T-helper 17 cell (primary cell): ENCODE measurements at regions not wholly inside any gene's neighbourhood (a gene's known extent, or its start where the extent isn't known, plus 50 kb on each side); places are given as distances from the start of the nearest gene placed in this dataset.

ENCODE experiments used
- ATAC-seq: fragments of 150-1000 bp; cut with Tn5 transposase; 2 replicates; pipeline ENCODE4 v1.10.0; 2021; ENCODE audit warnings: mild to moderate bottlenecking, moderate library complexity
- DNase-seq, 3 donors: peaks; one replicate each; pipeline versions ENCODE4 v3.0.0 to v3.0.0-alpha.2; 2020 to 2021
- H3K9me3 ChIP-seq: one replicate; pipeline ENCODE4 v1.7.0; 2013; ENCODE audit warnings: low read length, mild to moderate bottlenecking; ENCODE audit not compliant: control insufficient read depth, poor library complexity, severe bottlenecking
- H3K27ac Mint-ChIP-seq: one replicate; pipeline ENCODE4 v1.8.0; 2022; ENCODE audit warnings: mild to moderate bottlenecking, moderate library complexity, mixed read lengths
- H3K27me3 Mint-ChIP-seq: one replicate; pipeline ENCODE4 v1.8.0; 2022; ENCODE audit warnings: mixed read lengths
- H3K36me3 Mint-ChIP-seq: one replicate; pipeline ENCODE4 v1.8.0; 2022; ENCODE audit warnings: low read depth, mixed read lengths
- H3K4me1 Mint-ChIP-seq: one replicate; pipeline ENCODE4 v1.8.0; 2022; ENCODE audit warnings: mild to moderate bottlenecking, mixed read lengths
- H3K4me3 Mint-ChIP-seq: one replicate; pipeline ENCODE4 v1.8.0; 2022; ENCODE audit warnings: mild to moderate bottlenecking, moderate library complexity, mixed read lengths

- no peak overlapping the region for H3K27ac Mint-ChIP-seq
- no peak for ATAC-seq
Measured at GRCh38 chr10:109126016-109126415, 797.3 kb downstream of the XPNPEP1 start.

GRCh38 chr10:109115179-109115578, 808.1 kb downstream of the XPNPEP1 start:
- no peaks in the 10 kb centered on the region for H3K36me3 Mint-ChIP-seq
- no peak overlapping the region for H3K4me3 Mint-ChIP-seq
- no peak for ATAC-seq
- no peaks in the 10 kb centered on the region for H3K27me3 Mint-ChIP-seq
- no peak for DNase-seq
- H3K27ac Mint-ChIP-seq: no peak overlapping the region
- H3K4me1 Mint-ChIP-seq: no peaks in the 10 kb centered on the region
- H3K9me3 ChIP-seq: no peaks in the 10 kb centered on the region

More at GRCh38 chr10:109126016-109126415, 797.3 kb downstream of the XPNPEP1 start:
- H3K9me3 ChIP-seq: peaks cover 4% of the 10 kb centered on the region
- no peak for DNase-seq
- Mint-ChIP-seq H3K4me3 (no peak overlapping the region), H3K36me3 (no peaks in the 10 kb centered on the region), H3K27me3 (no peaks in the 10 kb centered on the region), H3K4me1 (no peaks in the 10 kb centered on the region)

GRCh38 chr10:109114579-109114978, 808.7 kb downstream of the XPNPEP1 start:
- no peaks in the 10 kb centered on the region for H3K36me3 Mint-ChIP-seq
- H3K9me3 ChIP-seq: no peaks in the 10 kb centered on the region
- H3K4me3 Mint-ChIP-seq: no peak overlapping the region
- ATAC-seq: no peak
- no peak overlapping the region for H3K27ac Mint-ChIP-seq
- no peaks in the 10 kb centered on the region for H3K4me1 Mint-ChIP-seq
- H3K27me3 Mint-ChIP-seq: no peaks in the 10 kb centered on the region
- no peak for DNase-seq

GRCh38 chr10:109106604-109107003, 816.7 kb downstream of the XPNPEP1 start:
- no peaks in the 10 kb centered on the region for H3K4me1 Mint-ChIP-seq
- no peaks in the 10 kb centered on the region for H3K27me3 Mint-ChIP-seq
- no peak for DNase-seq
- no peak overlapping the region for H3K27ac Mint-ChIP-seq
- no peak overlapping the region for H3K4me3 Mint-ChIP-seq
- no peak for ATAC-seq
- no peaks in the 10 kb centered on the region for H3K36me3 Mint-ChIP-seq
- H3K9me3 ChIP-seq: no peaks in the 10 kb centered on the region

GRCh38 chr10:109105725-109106124, 817.6 kb downstream of the XPNPEP1 start:
- no peak overlapping the region for H3K4me3 Mint-ChIP-seq
- H3K27ac Mint-ChIP-seq: no peak overlapping the region
- DNase-seq: no peak
- H3K4me1 Mint-ChIP-seq: no peaks in the 10 kb centered on the region
- no peaks in the 10 kb centered on the region for H3K27me3 Mint-ChIP-seq
- no peaks in the 10 kb centered on the region for H3K9me3 ChIP-seq
- H3K36me3 Mint-ChIP-seq: no peaks in the 10 kb centered on the region
- no peak for ATAC-seq

GRCh38 chr10:109104806-109105205, 818.5 kb downstream of the XPNPEP1 start:
- H3K36me3 Mint-ChIP-seq: no peaks in the 10 kb centered on the region
- H3K27ac Mint-ChIP-seq: no peak overlapping the region
- no peak for DNase-seq
- no peaks in the 10 kb centered on the region for H3K9me3 ChIP-seq
- no peaks in the 10 kb centered on the region for H3K4me1 Mint-ChIP-seq
- no peak for ATAC-seq
- H3K27me3 Mint-ChIP-seq: no peaks in the 10 kb centered on the region
- H3K4me3 Mint-ChIP-seq: no peak overlapping the region

- ATAC-seq (no peak), DNase-seq (no peak)
- Mint-ChIP-seq H3K4me3 (no peak overlapping the region), H3K36me3 (no peaks in the 10 kb centered on the region), H3K4me1 (no peaks in the 10 kb centered on the region), H3K27me3 (no peaks in the 10 kb centered on the region), H3K27ac (no peak overlapping the region)
- H3K9me3 ChIP-seq: no peaks in the 10 kb centered on the region
Measured at GRCh38 chr10:109103278-109103677, 820.0 kb downstream of the XPNPEP1 start.

- no peak overlapping the region for H3K4me3 Mint-ChIP-seq
- ATAC-seq: no peak
- no peaks in the 10 kb centered on the region for H3K9me3 ChIP-seq
- H3K27ac Mint-ChIP-seq: no peak overlapping the region
- no peaks in the 10 kb centered on the region for H3K27me3 Mint-ChIP-seq
- DNase-seq: no peak
- no peaks in the 10 kb centered on the region for H3K36me3 Mint-ChIP-seq
- no peaks in the 10 kb centered on the region for H3K4me1 Mint-ChIP-seq
Measured at GRCh38 chr10:109089779-109090178, 833.5 kb downstream of the XPNPEP1 start.

- Mint-ChIP-seq H3K36me3 (no peaks in the 10 kb centered on the region), H3K4me3 (no peak overlapping the region), H3K4me1 (no peaks in the 10 kb centered on the region), H3K27me3 (no peaks in the 10 kb centered on the region), H3K27ac (no peak overlapping the region)
- no peak for ATAC-seq
- H3K9me3 ChIP-seq: no peaks in the 10 kb centered on the region
- DNase-seq: no peak
Measured at GRCh38 chr10:109071539-109071938, 851.8 kb downstream of the XPNPEP1 start.

GRCh38 chr10:109070492-109070891, 852.8 kb downstream of the XPNPEP1 start:
- no peaks in the 10 kb centered on the region for H3K9me3 ChIP-seq
- no peak overlapping the region for H3K4me3 Mint-ChIP-seq
- no peak overlapping the region for H3K27ac Mint-ChIP-seq
- H3K4me1 Mint-ChIP-seq: no peaks in the 10 kb centered on the region
- H3K36me3 Mint-ChIP-seq: no peaks in the 10 kb centered on the region
- DNase-seq (no peak), ATAC-seq (no peak)
- no peaks in the 10 kb centered on the region for H3K27me3 Mint-ChIP-seq

GRCh38 chr10:109067031-109067430, 856.3 kb downstream of the XPNPEP1 start:
- Mint-ChIP-seq H3K4me3 (no peak overlapping the region), H3K4me1 (no peaks in the 10 kb centered on the region), H3K27me3 (no peaks in the 10 kb centered on the region), H3K36me3 (no peaks in the 10 kb centered on the region), H3K27ac (no peak overlapping the region)
- DNase-seq (no peak), ATAC-seq (no peak)
- no peaks in the 10 kb centered on the region for H3K9me3 ChIP-seq

GRCh38 chr10:109065821-109066220, 857.5 kb downstream of the XPNPEP1 start:
- H3K27ac Mint-ChIP-seq: no peak overlapping the region
- H3K36me3 Mint-ChIP-seq: no peaks in the 10 kb centered on the region
- no peak overlapping the region for H3K4me3 Mint-ChIP-seq
- no peaks in the 10 kb centered on the region for H3K9me3 ChIP-seq
- no peaks in the 10 kb centered on the region for H3K4me1 Mint-ChIP-seq
- ATAC-seq: no peak
- no peak for DNase-seq
- H3K27me3 Mint-ChIP-seq: no peaks in the 10 kb centered on the region

- no peaks in the 10 kb centered on the region for H3K4me1 Mint-ChIP-seq
- H3K27ac Mint-ChIP-seq: no peak overlapping the region
- no peaks in the 10 kb centered on the region for H3K27me3 Mint-ChIP-seq
- DNase-seq (no peak), ATAC-seq (no peak)
- no peaks in the 10 kb centered on the region for H3K36me3 Mint-ChIP-seq
- no peak overlapping the region for H3K4me3 Mint-ChIP-seq
- H3K9me3 ChIP-seq: no peaks in the 10 kb centered on the region
Measured at GRCh38 chr10:109062371-109062770, 860.9 kb downstream of the XPNPEP1 start.

GRCh38 chr10:109055243-109055642, 868.1 kb downstream of the XPNPEP1 start:
- H3K4me1 Mint-ChIP-seq: no peaks in the 10 kb centered on the region
- H3K4me3 Mint-ChIP-seq: no peak overlapping the region
- DNase-seq: no peak
- no peaks in the 10 kb centered on the region for H3K36me3 Mint-ChIP-seq
- no peak overlapping the region for H3K27ac Mint-ChIP-seq
- no peaks in the 10 kb centered on the region for H3K9me3 ChIP-seq
- ATAC-seq: no peak
- H3K27me3 Mint-ChIP-seq: no peaks in the 10 kb centered on the region

- H3K36me3 Mint-ChIP-seq: no peaks in the 10 kb centered on the region
- no peaks in the 10 kb centered on the region for H3K27me3 Mint-ChIP-seq
- no peak overlapping the region for H3K27ac Mint-ChIP-seq
- DNase-seq (no peak), ATAC-seq (no peak)
- no peaks in the 10 kb centered on the region for H3K4me1 Mint-ChIP-seq
- no peak overlapping the region for H3K4me3 Mint-ChIP-seq
- H3K9me3 ChIP-seq: no peaks in the 10 kb centered on the region
Measured at GRCh38 chr10:109047856-109048255, 875.5 kb downstream of the XPNPEP1 start.
